Body of pancreas (tissue), 4 donors: ENCODE measurements at regions not wholly inside any gene's neighbourhood (a gene's known extent, or its start where the extent isn't known, plus 50 kb on each side); places are given as distances from the start of the nearest gene placed in this dataset.

Experiments used
- CTCF ChIP-seq, 7 experiments: fragments of 450-650 bp in 4 of 7; fragments of 200-600 bp in 3 of 7; sonication (generic) in 3 of 7; IDR thresholded peaks; one replicate each; pipeline ENCODE4 v1.5.1; 2016 to 2019; ENCODE audit warnings: antibody characterized with exemption in 7 of 7
- POLR2A ChIP-seq, 3 donors: fragments of 450-650 bp; IDR thresholded peaks; one replicate each; pipeline ENCODE4 v1.6.1; 2016; ENCODE audit warnings: antibody characterized with exemption in 3 of 3, mild to moderate bottlenecking in 2 of 3

- TF ChIP-seq CTCF (IDR thresholded peaks at IDR 0.05) (no peak), POLR2A (IDR thresholded peaks at IDR 0.05) (no peak)
Measured at GRCh38 chr14:95415993-95416392, 96.3 kb upstream of the CLMN start.
